SW480 (cell line): ENCODE measurements at regions not wholly inside any gene's neighbourhood (a gene's known extent, or its start where the extent isn't known, plus 50 kb on each side); places are given as distances from the start of the nearest gene placed in this dataset.

ENCODE experiments used
- DNase-seq: peaks from one replicate; pipeline ENCODE4 v3.0.0-alpha.2; 2016; ENCODE audit warnings: low spot score

- no peak for DNase-seq
Measured at GRCh38 chr4:33162122-33162521, 2442.0 kb downstream of the PCDH7 start.

GRCh38 chr4:33171873-33172525 is 2451.8 kb downstream of the PCDH7 start:
- DNase-seq: no peak

- DNase-seq: no peak
Measured at GRCh38 chr4:33176566-33176965, 2456.4 kb downstream of the PCDH7 start.

DNA sequence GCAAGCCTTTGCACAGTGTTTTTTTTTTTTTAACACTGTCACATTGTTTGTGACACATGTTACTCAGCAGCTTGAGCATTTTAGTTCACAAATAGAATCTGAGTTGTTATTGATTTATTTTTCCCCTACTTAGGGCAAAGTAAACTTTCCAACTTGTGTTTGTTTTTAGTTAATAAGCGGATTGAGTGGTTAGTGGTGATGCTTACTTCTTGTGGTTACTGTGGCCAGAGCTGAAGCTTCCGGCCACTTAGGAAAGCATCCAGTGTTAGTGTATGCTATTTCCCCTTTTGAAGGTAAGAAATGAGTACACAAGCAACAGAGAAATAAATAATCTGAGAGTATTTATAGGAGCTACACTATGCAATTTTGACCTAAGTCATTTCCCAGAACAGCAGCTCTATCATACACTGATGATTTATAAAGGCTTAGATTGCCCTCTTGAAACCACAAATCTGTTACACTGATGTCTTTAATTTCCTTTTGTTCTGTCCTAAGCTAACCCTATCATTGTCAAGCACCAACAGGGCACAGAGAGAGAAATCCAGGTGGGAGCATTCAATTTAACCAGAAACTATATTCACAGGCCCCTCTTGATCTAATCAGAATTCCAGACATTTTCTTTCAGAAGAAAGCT is 2464.6 kb downstream of the PCDH7 start:
- peak; percentile 21 for DNase-seq

DNA sequence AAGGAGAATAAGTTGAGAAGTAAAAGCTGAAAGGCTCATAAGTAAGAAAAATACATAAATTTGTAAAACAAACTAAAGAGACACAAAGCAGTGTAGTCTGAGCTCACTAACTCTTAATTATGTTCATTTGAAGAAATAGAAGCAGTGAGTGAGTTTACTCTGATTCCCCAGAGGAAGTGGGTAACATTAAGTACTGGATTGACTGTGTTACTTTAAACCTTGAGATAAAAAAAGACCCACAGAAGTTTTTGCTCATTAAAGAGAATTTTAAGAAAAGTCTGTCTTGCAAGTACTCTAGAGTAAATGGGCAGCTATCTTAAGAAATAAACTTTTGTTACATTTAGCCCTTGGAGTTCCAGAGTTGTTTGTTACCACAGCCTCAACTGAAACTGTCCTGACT is 2466.9 kb downstream of the PCDH7 start:
- no peak for DNase-seq

- no peak for DNase-seq
Measured at GRCh38 chr4:33188733-33189132, 2468.6 kb downstream of the PCDH7 start.

- DNase-seq: no peak
Measured at GRCh38 chr4:33189169-33189568, 2469.0 kb downstream of the PCDH7 start.

DNA sequence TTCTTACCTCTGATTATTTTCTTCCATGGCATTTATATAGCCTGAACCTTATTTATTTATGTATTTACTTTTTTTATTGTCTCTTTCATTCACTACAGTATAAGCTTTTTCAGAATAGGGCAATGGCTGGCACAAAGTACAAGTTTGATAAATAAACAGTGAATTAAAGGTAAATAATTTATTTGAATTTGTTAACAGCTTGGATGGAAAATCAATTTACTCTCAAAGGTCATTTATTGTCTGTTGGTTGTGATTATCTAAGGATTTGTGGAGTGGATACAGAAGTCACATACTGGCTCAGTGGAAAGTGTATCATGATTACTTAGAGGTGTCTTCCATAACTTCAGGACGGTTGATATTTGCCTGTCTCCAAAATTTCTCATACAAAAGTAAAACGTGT is 2472.9 kb downstream of the PCDH7 start:
- DNase-seq: no peak

GRCh38 chr4:33200377-33200776 is 2480.2 kb downstream of the PCDH7 start:
- DNase-seq: no peak

- no peak for DNase-seq
Measured at GRCh38 chr4:33218238-33218637, 2498.1 kb downstream of the PCDH7 start.

GRCh38 chr4:33226133-33226532 is 2506.0 kb downstream of the PCDH7 start:
- no peak for DNase-seq

DNA sequence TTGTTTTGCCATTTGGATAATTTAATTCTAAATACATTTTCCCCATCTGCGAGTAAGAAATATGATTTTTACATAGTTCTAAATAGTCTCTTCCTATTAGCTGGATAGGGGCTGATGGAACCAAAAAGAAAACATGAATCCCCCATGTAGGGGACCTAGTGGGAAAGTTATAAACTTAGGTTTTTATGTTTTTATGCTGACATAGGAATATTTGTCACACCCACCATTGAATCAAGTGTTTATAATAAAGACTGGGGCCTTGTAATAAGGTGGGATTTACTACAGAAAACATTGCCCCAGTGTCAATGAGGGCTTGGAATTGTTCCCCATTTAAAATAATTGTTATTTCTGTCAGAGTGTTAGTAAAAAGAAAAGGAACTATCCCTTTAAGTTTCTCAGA is 2506.6 kb downstream of the PCDH7 start:
- DNase-seq: no peak

GRCh38 chr4:33255094-33255493 is 2534.9 kb downstream of the PCDH7 start:
- no peak for DNase-seq

- DNase-seq: no peak
Measured at GRCh38 chr4:33255507-33255906, 2535.3 kb downstream of the PCDH7 start.

GRCh38 chr4:33262824-33263223 is 2542.7 kb downstream of the PCDH7 start:
- no peak for DNase-seq

GRCh38 chr4:33268776-33269175 is 2548.6 kb downstream of the PCDH7 start:
- DNase-seq: no peak

GRCh38 chr4:33270403-33270802 is 2550.2 kb downstream of the PCDH7 start:
- no peak for DNase-seq

DNA sequence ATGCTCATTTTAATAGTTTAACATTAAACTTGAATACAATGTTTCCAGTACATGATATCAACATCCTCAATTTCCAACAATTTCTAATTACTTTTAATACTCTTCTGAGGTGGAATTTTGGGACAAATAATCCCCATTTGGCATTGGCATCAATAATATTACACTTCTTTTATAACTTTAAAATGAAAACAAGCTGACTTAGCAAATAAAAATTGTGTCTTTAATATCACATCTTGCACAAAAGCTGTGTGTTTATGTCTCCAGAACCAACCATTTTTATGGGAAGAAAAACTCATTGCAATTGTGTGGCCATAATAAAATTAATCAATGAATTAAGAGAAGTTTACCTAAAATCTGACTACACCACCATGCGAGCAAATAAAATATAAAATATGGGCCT is 2552.6 kb downstream of the PCDH7 start:
- no peak for DNase-seq

GRCh38 chr4:33283818-33284217 is 2563.6 kb downstream of the PCDH7 start:
- DNase-seq: no peak

DNA sequence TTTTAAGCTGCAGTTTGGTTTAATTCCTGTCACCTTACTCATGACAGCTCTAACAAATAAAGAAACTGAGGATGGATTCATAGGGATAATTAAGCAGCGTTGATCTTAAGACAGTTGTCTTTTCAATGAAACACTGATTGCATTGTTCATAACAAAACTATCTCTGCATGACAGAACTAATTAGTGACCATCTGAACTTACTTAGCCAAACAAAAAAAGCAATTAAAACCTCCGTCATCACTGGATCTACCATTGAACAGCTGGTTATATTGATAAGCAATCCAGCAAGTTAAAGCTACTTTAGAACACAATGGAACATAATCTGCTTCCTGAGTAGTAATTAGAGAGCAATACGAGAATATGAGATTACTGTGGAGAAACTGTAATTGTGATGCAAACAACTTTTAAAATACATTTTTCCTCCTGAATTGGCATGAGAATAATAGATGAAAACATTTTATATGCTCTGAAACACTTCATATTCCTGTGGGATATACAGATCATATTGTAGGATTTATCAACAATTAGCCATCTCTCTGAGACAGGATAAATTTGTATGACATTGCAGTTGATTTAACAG is 2576.8 kb downstream of the PCDH7 start:
- DNase-seq: no peak

DNA sequence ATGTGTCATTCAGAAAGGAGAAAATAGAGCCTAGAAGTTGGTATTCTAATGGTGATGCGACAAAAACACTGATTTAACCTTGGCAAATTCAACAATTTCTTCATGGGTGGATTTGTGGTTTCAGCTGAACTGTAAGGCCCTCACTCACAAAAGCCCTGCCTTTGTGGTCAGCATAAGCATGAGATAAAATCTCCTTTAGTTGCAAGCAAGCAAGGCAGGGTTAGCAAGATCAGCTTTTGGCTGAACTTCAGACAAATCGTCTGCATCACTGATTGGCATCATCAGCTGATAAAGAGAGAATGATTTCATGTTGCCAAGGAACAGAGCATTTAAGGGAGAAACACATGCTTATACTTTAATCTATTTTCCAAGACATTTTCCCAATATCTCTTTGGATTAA is 2582.2 kb downstream of the PCDH7 start:
- DNase-seq: no peak

DNA sequence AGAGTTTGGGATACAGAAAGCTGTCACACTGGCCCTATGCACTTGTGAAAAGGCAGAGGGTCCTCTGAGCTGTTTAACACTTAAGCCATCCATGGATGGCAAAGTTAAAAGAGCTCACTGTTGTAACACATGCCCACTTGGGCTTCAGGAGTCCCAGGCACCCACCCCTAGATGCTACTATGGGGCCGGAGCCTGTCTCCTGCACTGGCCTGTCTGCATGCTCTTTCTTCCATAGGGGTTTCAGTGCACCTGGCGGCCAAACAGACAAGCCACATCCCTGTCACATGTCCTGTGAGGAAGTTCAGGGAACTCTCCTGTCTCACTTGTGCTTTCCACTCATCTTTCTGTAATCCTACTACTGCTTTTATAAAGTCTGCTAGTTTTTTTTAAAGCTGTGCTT is 2586.0 kb downstream of the PCDH7 start:
- DNase-seq: no peak

GRCh38 chr4:33316033-33316432 is 2595.9 kb downstream of the PCDH7 start:
- DNase-seq: no peak

DNA sequence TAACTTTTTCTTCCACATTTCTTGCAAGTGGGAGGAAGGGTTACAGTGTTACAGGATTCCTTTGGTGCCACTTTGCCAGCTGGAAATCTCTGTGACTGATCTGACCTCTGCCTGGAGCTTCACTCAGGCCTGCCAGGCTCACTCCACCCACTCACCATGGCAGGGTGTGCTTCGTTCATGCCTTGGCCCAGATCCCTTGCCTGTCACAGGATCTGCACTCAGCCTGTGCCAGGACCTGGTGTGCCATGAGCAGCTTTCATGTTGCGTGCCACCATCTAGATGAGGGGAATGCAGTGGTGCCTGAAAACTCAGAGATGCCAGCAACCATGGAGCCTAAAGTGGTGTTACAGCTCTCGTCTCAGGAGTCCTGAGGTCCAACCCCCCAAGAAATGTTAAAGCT is 2596.4 kb downstream of the PCDH7 start:
- DNase-seq: no peak
